ENCODE measurements at regions not wholly inside any gene's neighbourhood (a gene's known extent, or its start where the extent isn't known, plus 50 kb on each side); places are given as distances from the start of the nearest gene placed in this dataset.
"Not testable (repeated sequence)": the region's sequence is repeated elsewhere in the genome, so short reads cannot be mapped to it uniquely, and the experiment has no call there.

DNA sequence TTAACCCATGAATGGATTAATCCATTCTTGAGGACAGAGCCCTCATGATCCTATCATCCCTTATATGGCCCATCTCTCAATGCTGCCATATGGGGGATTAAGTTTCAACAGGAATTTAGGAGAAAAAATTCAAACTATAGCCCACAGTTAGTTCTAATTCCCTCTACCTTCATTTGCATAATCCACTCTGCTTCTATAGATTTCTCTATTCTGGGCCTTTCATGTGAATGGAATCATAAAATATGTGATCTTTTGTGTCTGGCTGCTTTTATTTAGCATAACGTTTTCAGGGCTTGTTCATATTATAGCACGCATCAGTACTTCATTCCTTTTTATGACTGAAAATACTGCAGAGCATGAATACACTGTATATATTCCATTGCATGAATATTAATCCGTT, 55.4 kb downstream of the CTSL start:
- no peak for DNase-seq

DNA sequence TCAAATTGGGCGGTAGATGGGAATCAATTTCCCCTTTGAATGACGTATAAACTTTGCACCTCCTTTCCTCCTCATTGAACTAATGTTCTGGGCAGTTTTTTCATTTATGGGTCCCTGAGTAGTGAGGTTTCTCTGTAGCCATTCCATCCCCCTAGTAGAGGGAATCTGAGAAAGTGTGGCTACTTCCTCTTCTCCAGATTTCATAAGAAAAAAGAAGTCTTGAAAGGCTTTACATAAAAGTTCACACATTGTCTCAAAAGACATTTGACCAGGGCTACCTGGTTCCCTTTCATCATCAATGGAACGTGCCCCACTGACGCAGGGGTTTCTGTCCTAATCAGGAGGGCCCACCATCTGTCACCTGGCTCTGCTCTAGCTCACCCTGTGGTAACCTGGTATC, 57.3 kb downstream of the CTSL start:
- peak; percentile 65 for DNase-seq

DNA sequence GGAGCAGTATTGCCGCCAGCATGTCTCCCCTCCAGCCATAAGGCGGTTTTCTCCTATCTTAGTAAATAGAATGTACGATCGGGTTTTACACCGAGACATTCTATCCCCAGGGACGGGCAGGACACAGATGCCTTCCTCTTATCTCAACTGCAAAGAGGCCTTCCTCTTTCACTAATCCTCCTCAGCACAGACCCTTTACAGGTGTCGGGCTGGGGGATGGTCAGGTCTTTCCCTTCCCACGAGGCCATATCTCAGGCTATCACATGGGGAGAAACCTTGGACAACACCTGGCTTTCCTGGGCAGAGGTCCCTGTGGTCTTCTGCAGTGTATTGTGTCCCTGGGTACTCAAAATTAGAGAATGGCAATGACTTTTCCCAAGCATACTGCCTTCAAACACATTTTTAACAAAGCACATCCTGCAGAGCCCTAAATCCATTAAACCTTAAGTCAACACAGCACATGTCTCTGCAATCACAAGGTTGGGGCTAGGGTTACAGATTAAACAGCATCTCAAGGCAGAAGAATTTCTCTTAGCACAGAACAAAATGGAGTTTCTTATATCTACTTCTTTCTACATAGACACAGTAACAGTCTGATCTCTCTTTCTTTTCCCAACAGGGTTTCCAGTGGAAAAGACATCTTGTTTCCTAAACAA, 59.5 kb downstream of the CTSL start:
- not testable (repeated sequence) for DNase-seq

DNA sequence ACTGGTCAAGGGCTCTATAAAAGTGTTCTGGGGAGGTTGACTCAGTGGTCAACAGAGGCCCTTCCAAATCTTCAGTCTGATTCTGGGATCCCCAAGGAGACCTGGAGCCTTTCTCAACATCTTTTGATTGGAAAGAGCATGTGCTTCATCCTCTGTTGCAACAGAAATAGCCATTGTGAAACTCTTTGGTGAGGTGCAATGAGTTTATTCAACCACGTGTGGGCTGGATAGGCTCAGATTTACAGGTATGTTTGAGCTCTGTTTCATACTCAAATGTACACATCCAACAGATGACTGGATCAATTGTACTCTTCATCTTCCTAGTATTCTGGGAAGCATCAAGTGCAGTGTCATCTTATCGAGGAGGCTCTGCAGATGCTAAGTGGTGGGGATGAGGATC, 60.5 kb downstream of the CTSL start:
- DNase-seq: no peak

DNA sequence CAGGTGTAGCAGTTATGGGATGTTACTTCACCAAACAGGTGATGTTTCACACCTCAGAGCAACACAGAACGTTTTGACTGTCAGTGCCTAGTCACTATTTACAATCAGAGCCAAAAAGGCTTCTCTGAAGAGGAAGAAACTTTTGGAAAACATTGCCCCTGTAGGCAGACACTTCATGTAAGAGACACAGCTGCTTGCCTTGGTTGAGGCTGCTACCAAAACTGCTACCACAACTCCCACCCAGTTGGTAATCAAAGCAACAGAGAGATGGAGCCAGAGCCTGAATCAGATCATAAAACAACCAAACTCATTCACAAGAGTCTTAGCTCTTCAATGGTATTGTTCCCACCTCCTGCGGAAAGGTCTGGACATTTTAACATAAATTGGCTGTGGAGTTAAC, 61.0 kb downstream of the CTSL start:
- no peak for DNase-seq

DNA sequence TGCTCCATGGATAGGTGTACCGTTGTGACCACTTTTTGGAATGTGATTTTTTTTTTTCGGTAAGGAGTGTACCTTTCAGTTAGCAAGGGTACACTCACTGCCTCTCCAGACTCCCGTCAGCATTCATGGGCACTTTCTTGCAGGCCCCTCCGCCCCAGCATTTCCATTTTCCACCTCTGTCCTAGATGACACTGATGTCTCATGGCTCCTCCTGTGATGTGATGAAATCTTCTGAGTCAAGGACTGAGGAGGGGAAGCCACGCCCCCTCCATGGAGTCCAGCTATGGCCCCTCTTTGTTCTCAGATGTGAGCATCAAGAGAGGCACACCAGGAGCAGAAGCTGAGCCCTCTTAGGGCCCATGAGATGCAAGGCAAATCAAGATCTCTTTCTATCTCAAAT, 61.8 kb downstream of the CTSL start:
- DNase-seq: peak; percentile 25

DNA sequence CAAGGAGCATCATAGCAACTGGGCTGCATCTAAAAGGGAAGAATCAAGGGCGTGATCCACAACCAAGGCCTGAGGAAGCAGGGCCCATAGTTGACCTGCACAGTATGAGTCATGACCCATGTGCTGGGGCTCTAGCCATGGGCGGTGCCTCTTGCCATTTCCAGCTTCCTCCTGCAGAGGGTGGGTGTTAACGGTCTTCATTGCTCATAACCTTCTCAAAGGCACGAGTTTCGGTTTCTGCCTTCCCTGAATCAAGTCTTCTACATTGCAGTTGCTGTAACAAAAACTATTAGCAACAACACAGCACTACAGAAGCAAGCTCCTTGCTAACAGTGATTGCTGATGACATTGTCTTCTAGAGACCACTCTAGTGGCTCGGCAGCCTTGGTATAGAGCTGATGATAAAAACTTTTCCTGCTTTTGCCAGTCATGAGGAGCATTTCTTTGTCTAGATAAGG, 66.9 kb downstream of the CTSL start:
- DNase-seq: peak; percentile 100

DNA sequence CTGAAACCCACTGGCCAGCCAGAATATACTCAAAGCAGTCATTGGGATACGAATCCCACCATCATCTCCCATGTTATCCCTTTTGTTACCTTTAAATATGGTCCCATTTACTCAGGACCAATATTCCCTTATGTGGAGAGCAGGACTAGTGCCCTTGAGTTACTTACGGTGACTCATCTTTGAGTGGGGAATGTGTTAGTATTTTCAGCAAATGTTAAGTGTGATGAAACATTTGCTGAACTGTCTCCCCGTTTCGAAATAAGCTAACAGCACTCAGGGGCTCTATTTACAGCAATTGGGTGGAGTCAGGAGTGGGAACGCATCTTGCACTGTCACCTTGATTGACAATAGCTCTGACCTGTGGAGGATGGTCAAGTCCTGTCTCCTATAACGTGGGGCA, 67.4 kb downstream of the CTSL start:
- peak; percentile 94 for DNase-seq

DNA sequence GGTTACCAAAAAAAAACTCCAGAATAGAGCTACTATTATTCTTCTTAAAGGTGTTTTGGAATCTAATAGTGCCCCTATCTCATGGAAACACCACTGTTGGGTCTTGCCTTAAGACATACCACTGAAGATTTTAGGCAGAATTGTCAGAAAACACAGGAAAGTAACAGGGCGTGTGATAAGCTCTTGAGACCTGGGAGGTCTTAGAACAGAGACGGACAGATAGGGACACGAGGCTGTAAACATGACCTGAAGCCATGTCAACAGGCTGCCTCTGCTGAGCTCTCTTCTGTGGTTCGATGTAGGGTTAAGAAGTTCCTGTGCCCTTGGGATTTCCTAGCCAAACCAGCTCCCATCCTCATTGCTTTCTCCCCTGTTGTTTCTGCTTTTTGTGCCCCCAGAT, 69.3 kb downstream of the CTSL start:
- no peak for DNase-seq

DNA sequence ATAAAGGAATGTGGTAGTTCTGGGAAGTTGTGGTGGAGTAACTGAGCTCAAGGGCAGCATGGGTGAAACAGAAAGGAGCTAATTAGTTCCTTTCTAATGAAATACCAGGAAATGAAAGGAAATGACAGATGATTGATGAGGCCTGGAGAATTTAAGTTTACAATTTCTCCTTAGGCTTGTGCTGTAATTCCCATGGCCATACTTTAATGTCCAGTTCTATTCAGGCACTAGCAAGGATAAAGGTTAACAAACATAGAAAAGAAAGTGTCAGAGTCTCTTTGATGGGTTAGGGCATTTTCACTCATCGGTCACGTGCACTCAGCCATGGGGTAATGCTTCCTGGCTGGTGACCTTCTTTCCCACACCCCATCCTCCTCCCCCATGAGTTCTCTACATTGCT, 70.3 kb downstream of the CTSL start:
- peak; percentile 44 for DNase-seq

DNA sequence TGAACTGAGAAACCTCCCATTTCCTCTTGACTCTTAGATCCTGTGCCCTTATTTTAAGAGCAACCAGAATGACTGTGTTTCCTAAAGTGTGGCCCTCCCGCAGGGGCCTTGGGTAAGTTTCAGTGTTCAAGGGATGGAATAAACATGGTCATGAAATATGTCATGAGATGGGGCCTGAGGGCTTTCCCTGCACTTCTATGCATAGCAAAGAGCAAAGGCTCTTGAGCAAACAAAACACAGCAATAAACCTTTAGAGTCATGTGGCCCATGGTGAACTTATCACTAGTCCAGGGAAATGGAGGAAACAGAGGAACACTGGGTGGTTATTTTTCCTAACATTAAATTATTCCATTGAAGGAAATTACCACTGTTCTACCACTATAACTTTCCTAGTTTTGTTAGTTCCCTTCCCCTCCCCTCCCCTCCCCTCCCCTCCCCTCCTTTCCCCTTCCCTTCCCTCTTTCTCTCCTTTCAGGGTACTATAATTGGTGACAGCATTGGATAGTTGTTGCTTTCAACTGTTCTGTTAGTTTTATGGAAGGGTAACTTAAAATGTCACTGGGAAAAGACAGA, 72.4 kb downstream of the CTSL start:
- DNase-seq: no peak

DNA sequence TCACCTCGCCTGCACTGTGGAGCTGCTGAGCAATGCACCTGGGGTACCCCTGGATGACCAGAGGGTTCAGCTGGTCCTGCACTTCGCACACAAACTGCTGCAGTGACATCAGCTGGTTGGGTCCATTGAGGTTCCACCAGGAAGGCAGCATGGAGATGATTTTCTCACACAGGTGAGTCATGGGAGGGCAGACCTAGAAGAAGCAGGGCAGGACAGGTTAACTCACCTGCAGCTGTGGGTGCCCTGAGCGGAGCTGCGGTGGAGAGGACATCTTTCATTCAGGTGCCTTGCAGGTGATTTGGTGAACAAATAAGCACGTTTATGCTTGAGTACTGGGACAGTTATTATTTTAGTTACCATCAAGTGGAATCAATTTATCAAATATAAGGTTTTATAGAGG, 73.6 kb downstream of the CTSL start:
- DNase-seq: no peak

DNA sequence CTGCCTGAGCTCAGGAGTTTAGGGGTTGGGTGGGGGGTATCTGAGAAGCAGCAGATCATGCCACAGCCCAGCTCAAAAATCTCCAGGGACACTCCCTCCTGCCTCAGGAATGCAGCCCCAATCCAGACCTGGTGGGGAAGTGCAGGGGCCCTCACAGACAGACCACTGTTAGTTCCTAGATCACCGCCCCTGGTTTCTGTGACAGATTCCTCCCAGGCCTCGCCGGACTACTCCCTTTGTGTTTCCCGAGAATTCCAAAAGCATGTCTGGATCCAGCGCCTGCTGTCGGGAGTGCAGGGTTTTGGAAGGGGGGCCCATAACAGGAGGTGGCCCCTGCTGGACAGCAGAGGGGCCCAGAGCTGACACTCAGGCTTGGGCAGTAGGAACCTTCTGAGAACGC, 74.5 kb downstream of the CTSL start:
- no peak for DNase-seq

DNA sequence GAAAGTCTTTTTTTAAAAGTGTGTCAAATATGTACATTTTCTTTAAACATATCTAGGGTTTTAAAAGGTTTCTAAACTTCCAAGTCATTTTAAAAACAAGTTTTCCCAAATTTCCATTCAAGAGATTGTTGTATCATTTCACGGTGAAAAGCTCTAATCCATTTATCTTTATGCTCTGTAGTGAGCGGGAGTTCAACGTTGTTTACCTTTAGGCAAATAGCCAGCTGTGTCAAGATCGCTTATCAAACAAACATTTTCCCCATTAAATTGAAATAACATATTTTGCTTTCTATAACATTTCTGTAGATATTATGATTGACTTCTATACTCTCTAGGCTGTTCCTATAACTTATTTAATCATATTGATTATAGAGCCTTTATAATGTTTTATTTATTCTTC, 75.1 kb downstream of the CTSL start:
- DNase-seq: no peak

DNA sequence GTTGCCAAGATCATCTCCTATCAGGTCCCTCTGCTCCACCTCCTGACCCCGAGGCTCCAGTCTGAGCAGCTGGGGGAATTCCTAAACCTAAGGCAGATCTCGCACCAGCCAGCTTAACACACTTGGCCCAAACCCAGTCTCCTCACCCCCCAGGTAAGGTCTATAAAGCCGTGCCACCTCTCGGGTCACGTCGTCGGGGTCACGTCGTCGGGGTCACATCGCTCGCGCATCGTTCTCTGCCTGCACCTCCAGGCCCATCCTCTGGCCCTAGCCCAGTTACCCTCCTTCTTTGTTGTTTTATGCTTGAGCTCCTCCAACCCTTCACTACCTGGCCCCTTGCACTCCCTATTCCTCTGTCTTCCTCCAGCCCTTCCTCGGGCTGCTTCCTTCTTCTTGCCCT, 77.2 kb downstream of the CTSL start:
- DNase-seq: no peak

DNA sequence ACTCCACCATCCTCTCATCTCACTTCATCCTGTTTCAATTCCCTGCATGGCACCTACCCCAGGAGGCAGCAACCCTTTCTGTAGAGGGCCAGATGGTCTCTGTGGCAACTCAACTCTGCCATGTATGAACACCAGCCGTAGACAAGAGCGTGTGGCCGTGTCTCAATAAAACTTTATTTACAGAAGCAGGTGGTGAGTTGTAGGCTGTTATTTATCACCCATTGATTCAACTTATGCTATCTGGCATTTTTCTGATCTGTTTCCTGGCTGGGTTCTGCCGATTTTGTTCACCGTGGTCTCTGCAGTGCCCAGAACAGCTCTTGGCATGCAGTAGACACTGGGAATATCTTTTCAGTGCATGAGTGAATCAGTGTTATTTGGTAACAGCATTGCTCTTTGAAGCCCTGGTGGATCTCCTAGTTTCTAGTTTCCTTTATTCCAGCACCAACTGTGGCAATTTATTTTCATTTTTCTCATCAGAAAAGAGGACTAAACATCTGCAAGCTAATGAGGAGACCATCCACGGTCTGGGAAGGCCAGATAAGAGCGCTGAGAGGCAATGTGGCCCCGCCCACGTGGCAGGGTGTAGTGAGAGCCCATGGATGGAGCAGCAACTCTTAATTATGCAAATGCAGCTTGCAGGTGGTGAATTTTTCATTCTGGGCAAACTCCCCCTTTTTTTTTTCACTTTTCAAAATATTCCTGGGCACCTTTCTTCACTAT, 77.9 kb downstream of the CTSL start:
- no peak for DNase-seq

DNA sequence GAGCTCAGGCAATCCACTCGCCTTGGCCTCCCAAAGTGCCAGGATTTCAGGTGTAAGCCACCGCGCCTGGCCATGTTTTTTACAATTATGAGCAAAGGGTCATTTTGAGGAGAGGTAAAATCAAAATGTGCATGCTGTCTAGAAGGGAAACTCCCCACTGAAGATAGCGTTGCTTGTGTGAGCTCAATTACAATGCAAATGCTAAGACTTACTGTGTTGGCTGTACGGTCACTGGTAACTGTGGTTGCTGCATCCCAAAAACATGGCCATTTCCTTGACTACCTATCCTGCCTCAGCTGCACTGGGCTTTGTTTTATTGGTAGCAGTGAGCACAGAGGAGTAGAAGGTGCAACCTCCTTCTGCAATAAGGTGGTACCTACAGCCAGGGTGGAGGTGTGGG, 77.4 kb upstream of the SPATA31E1 start:
- no peak for DNase-seq

DNA sequence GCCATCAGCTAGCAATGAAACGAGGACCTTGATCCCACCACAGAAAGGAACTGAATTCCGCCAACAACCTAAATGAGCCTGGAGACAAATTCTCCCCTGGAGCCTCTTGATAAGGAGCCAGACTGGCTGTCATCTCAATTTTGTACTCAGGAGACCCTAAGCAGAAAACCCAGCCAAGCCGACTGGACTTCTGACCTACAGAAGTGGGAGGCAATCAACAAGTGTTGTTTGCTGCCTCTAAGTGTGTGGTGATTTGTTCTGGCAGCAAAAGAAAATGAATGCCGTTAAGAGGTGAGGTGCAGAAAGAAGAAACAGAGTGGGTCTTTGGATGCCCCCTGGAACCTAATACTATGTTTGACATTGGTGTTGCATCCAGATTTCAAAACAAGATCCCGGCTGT, 72.7 kb upstream of the SPATA31E1 start:
- DNase-seq: no peak

DNA sequence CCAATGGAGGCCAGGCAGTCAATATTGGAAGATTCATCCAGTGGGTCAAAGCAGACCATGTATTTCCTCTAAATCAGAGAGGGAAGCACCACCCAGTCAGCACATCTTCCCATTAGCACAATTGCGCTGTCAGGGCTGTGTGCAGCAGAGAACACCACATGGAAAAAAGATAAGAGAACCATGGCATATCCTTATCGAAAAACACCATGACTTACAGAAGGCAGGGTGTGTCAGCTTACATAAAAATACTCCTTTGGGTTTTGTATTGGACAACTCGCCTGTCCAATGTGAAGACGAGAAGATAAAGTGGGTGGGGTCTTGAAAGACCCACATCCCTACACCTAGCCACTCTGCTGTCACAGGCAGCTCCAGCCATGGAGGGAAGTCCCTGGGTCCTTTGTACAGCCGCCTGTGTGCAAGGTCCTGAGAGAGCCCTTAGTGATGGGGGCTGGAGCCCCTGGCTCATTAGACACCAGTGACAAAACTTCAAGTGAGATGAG, 71.9 kb upstream of the SPATA31E1 start:
- no peak for DNase-seq

DNA sequence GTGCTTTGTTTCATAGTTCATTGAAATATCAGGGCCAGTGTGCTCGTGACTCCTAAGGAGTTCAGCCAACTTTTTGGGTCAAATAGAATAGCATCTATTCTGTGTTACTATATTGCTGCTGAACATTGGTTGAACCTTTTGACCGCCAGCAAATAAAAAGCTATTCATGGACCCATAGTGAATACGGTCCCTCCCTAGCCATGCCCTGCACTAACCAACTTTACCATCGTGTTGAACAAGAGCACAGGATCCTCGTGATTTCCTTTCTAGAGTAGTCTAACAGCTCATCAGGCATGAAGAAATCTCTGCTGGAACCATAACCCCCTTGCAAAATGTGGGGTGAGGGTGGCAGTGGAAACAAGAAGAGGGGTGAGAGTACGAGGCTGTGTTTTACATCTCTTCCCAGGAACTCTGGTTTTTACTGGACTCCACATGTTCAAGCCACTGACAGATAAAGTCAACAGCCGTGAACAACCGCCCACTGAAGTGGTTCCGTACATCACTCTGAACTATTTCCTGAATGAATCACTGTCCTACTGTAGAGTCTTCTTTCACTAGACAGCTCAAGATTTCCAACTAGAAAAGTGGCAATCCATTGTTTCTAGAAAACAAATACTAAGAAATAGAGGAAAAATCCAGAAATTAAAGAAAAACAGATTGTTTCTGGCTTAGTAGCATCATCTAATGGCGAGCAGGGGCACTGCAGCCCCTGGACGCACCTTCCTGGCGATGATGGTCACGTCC, 70.1 kb upstream of the SPATA31E1 start:
- no peak for DNase-seq

DNA sequence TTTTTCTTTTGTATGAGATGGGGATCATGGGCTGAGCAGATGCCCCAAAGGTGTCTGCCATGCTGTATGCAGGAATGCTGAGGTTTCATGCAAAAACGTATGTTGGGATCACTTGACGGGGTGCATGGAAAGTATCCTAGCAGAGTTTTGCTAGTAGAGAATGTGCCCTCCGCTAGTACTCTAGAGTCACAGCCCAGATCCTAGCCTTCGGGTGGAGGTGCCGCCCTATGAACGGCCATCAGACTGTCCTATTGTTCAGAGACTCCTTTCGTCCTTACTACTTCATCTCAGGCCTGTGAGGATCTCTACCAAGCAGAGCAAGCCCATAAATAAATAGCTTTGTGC, 69.6 kb upstream of the SPATA31E1 start:
- DNase-seq: no peak

DNA sequence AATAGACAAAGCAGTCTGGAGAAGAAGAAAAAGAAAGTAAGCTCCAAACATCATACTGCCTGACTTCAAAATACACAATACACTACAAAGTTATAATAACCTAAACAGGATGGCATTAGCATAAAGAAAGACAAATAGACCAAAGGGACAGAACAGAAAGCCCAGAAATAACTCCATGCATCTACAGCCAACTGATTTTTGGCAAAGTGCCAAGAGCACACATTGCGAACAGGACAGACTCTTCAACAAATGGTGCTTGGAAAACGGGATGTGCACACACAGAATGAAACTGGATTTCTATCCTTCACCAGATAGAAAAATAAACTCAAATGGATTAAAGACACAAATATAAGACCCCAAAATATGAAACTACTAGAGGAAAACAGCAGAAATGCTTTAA, 66.6 kb upstream of the SPATA31E1 start:
- peak; percentile 31 for DNase-seq

DNA sequence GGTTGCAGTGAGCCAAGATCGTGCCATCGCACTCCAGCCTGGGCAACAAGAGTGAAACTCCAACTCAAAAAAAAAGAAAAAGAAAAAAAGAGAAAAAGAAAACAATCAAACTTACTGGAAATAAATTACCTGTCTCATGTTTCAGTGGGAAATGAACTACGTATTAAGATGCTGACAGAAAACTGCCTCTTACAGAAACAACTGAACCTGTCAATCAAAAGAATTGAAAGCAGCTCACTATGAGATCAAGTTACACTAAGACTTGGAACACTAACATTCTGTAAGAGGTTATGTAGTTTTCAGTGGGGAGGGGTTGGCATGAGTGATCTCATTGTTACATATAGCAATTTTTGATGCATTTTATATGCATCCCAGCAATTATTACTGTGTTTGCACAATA, 64.4 kb upstream of the SPATA31E1 start:
- no peak for DNase-seq
